ENCODE measurements at regions not wholly inside any gene's neighbourhood (a gene's known extent, or its start where the extent isn't known, plus 50 kb on each side); places are given as distances from the start of the nearest gene placed in this dataset.

DNA sequence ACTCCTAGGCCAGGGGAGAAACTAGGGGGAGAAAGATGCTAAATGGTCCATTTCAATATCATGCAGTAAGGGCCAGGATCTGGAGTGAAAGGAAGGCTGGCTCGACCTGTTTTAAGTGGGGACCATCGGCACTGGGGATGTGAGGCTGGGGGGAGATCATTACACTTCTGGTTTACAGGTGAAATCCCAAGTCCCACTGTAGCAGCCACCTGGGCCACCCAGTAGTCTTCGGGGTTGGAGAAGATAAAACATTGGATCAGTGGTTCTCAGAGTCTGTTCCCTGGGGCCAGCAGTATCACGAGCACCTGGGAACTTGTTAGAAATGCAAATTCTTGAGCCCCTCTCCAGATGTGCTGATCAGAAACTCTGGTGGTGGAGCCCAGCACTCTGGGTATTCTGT, 111.3 kb upstream of the ALDH1B1 start:
- Histone ChIP-seq H3K36me3 (no peaks in the 10 kb centered on the region), H3K27ac (no peak overlapping the region), H3K9me3 (no peaks in the 10 kb centered on the region), H3K4me3 (no peak overlapping the region), H3K4me1 (no peaks in the 10 kb centered on the region), H3K27me3 (no peaks in the 10 kb centered on the region)
- no peak for DNase-seq
- ATAC-seq: no peak
- intact Hi-C loops (cut with DNase I): no loop called here
- no peak for TF ChIP-seq CTCF (IDR thresholded peaks at IDR 0.05)

DNA sequence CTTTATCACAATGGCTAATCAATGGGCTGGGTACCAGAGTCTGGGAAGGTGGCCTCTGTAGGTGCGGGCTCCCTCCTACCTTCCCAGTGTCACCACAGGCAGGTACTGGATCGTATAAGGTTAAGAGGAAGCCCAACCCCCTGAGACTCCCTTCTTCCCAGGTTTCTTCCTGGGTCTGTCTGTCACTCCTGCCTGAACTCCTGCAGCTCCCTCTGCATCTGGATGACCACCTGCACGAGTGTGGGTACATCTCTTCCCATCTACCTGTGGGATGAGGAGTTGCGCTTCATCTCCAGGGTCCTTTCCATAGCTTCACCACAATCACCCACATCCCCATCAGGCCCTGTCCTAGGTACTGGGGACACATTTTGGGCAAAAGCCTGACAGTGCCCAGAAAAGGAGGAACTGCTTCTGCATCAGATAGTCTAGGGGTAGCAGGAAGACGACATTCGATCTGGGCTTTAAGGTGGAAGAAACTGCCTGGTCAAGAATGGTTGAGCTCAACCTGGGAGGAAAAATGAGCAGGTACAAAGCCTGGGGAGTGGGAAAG, 112.2 kb upstream of the ALDH1B1 start:
- H3K27ac ChIP-seq: no peak overlapping the region
- H3K4me1 ChIP-seq: no peaks in the 10 kb centered on the region
- H3K9me3 ChIP-seq: no peaks in the 10 kb centered on the region
- no peaks in the 10 kb centered on the region for H3K27me3 ChIP-seq
- no peak for DNase-seq
- intact Hi-C loops (cut with DNase I): no loop called here
- no peak overlapping the region for H3K4me3 ChIP-seq
- ATAC-seq: no peak
- no peaks in the 10 kb centered on the region for H3K36me3 ChIP-seq
- no peak for TF ChIP-seq CTCF (IDR thresholded peaks at IDR 0.05)

- H3K9me3 ChIP-seq: no peaks in the 10 kb centered on the region
- no peak for DNase-seq
- H3K27ac ChIP-seq: no peak overlapping the region
- no peaks in the 10 kb centered on the region for H3K36me3 ChIP-seq
- no peak overlapping the region for H3K4me3 ChIP-seq
- no peak for ATAC-seq
- H3K27me3 ChIP-seq: no peaks in the 10 kb centered on the region
- TF ChIP-seq CTCF (IDR thresholded peaks at IDR 0.05): no peak
- H3K4me1 ChIP-seq: no peaks in the 10 kb centered on the region
- intact Hi-C loops (cut with DNase I): no loop called here
Observed at GRCh38 chr9:38278931-38279679, 113.4 kb upstream of the ALDH1B1 start.

DNA sequence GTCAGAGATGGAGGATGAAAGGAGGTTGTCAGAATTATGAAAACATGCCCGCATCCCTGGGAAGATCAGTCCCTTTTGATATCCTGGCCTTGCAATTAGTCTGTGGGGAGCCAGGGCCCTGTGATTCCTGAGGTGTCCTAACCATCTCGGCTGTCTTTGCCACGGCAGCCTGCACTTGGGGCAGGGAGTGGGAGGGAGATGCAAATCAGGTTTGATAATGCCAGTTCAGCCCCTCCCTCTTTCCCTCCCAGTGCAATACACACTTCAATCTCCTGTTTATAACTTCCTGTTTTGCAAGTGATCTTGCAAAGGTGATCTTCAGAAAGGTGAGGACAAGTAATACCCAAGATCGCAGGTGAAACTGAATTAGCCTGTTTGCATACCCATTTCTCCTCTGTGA, 114.0 kb upstream of the ALDH1B1 start:
- intact Hi-C loops (cut with DNase I): no loop called here
- Histone ChIP-seq H3K4me1 (no peaks in the 10 kb centered on the region), H3K9me3 (no peaks in the 10 kb centered on the region), H3K36me3 (no peaks in the 10 kb centered on the region), H3K27ac (no peak overlapping the region), H3K4me3 (no peak overlapping the region), H3K27me3 (no peaks in the 10 kb centered on the region)
- DNase-seq (no peak), ATAC-seq (no peak)
- no peak for TF ChIP-seq CTCF (IDR thresholded peaks at IDR 0.05)

DNA sequence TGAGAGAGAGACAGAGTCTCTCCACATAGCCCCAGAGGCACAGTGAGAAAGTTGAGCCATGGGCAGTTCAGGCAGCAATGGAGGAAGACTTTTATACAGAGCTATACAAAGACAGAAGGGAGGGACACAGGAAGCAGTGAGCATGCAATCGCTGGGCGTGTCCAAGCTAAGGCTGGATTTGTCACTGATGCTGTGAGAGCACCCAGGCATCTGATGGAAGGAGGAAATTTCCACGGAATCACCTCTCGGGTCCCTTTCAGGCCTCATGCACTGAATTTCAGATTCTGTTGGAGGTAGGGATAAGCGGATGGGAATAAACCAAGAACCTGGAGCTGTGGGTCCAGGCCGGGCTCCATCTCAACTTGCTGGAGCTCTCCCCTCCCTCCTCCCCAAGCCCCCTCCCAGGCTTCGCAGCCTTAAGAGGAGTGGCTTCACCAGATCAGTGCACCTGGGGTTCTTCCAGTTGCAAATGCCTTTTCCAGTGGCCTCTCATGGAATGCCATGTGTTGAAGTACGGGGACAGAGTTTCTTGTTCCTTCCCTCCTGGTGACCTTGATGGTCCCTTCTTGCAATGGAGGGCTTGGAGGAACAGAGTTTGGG, 114.8 kb upstream of the ALDH1B1 start:
- no peaks in the 10 kb centered on the region for H3K36me3 ChIP-seq
- no peak for TF ChIP-seq CTCF (IDR thresholded peaks at IDR 0.05)
- H3K27me3 ChIP-seq: no peaks in the 10 kb centered on the region
- H3K27ac ChIP-seq: no peak overlapping the region
- intact Hi-C loops (cut with DNase I): no loop called here
- H3K4me1 ChIP-seq: no peaks in the 10 kb centered on the region
- H3K9me3 ChIP-seq: no peaks in the 10 kb centered on the region
- H3K4me3 ChIP-seq: no peak overlapping the region
- ATAC-seq (no peak), DNase-seq (no peak)

Measured in left lung (tissue), 4 donors.